Stomach (tissue), 8 donors: ENCODE measurements at regions not wholly inside any gene's neighbourhood (a gene's known extent, or its start where the extent isn't known, plus 50 kb on each side); places are given as distances from the start of the nearest gene placed in this dataset.

Experiments
- DNase-seq, 2 donors: peaks; one replicate each; pipeline versions ENCODE4 v3.0.0 to v3.0.0-alpha.2; 2013 to 2019
- H3K27ac ChIP-seq, 5 donors: fragments of 200-600 bp in 4 of 5; sonication (generic) in 4 of 5; one replicate each; pipeline ENCODE4 v1.5.1; 2013 to 2019; ENCODE audit warnings: mild to moderate bottlenecking in 1 of 5, moderate library complexity in 1 of 5
- H3K27me3 ChIP-seq, 3 donors: fragments of 200-600 bp; sonication (generic); one replicate each; pipeline ENCODE4 v1.5.1; 2017 to 2019; ENCODE audit warnings: mixed run types in 1 of 3
- H3K36me3 ChIP-seq, 4 donors: fragments of 200-600 bp; sonication (generic); 1 replicate in 3 of 4; 2 replicates in 1 of 4; pipeline ENCODE4 v1.5.1; 2016 to 2019
- H3K4me1 ChIP-seq, 4 donors: fragments of 200-600 bp; sonication (generic); one replicate each; pipeline ENCODE4 v1.5.1; 2016 to 2019
- H3K4me3 ChIP-seq, 4 donors: fragments of 200-600 bp; sonication (generic) in 3 of 4; one replicate each; pipeline ENCODE4 v1.5.1; 2016 to 2019; ENCODE audit warnings: mild to moderate bottlenecking in 1 of 4
- H3K9me3 ChIP-seq, 4 donors: fragments of 200-600 bp; sonication (generic); one replicate each; pipeline ENCODE4 v1.5.1; 2016 to 2019
- EP300 ChIP-seq: sonication (generic); formaldehyde crosslinking; IDR thresholded peaks from one replicate; pipeline ENCODE4 v1.6.1; 2017; ENCODE audit warnings: antibody characterized with exemption
- POLR2A ChIP-seq, 4 donors: fragments of 450-650 bp; IDR thresholded peaks; one replicate each; pipeline ENCODE4 v1.6.1; 2016; ENCODE audit warnings: antibody characterized with exemption in 4 of 4, control low read depth in 2 of 4, mild to moderate bottlenecking in 1 of 4, moderate library complexity in 1 of 4
- POLR2AphosphoS5 ChIP-seq, 3 donors: sonication (generic); formaldehyde crosslinking; IDR thresholded peaks; one replicate each; pipeline ENCODE4 v1.6.1; 2016; ENCODE audit warnings: antibody characterized with exemption in 3 of 3
- WGBS, 5 donors: extraction: QIAGEN DNeasy Blood & Tissue Kit in 3 of 5; methylation state at CpG; one replicate each; pipeline versions ENCODE4 v1.1.5 to v1.1.7; 2013 to 2018; 5-methylcytosine and 5-hydroxymethylcytosine counted together
- intact Hi-C: fragments of 100-400 bp; cut with DNase I; formaldehyde crosslinking; loops from one replicate; pipeline ENCODE4 v1.15.1; 2023; ENCODE audit warnings: low total_unique reads
- TF ChIP-seq, protein P1 (sequence below), 7 experiments: fragments of 450-650 bp in 4 of 7; fragments of 200-600 bp in 3 of 7; sonication (generic) in 3 of 7; IDR thresholded peaks; one replicate each; pipeline ENCODE4 v1.5.1; 2016 to 2019; ENCODE audit warnings: antibody characterized with exemption in 7 of 7, control low read depth in 2 of 7, mild to moderate bottlenecking in 1 of 7
- donor health status: healthy with polysubstance abuse.
- donor health status: Bipolar disorder and iron deficiency.
- donor health status: healthy.

DNA sequence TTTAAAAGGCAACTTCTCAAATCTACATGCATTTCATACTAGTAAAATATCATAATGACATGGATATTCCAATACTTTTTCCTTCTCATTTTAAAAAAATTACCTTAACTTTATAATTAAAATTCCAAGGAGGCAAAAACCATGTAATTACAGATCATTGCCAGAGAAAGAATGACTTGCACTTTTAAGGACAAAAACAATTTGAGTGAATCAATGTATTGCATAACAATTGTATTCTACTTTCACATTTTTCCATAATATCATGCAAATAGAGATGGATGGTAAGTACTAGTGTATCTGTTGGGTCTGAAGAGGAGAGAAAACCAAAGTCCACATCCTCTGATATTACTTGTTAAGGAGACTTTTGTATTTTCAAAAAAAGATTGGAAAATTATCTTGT lies 89.5 kb upstream of the NCK2 start:
- no peaks in the 10 kb centered on the region for H3K36me3 ChIP-seq
- H3K4me1 ChIP-seq, result peaks cover 0 to 19% (median 8%) of the 10 kb centered on the region in 4 donors
- TF ChIP-seq POLR2A (IDR thresholded peaks at IDR 0.05) (no peak), EP300 (no peak), POLR2AphosphoS5 (IDR thresholded peaks at IDR 0.05) (no peak)
- TF ChIP-seq, protein P1, sequence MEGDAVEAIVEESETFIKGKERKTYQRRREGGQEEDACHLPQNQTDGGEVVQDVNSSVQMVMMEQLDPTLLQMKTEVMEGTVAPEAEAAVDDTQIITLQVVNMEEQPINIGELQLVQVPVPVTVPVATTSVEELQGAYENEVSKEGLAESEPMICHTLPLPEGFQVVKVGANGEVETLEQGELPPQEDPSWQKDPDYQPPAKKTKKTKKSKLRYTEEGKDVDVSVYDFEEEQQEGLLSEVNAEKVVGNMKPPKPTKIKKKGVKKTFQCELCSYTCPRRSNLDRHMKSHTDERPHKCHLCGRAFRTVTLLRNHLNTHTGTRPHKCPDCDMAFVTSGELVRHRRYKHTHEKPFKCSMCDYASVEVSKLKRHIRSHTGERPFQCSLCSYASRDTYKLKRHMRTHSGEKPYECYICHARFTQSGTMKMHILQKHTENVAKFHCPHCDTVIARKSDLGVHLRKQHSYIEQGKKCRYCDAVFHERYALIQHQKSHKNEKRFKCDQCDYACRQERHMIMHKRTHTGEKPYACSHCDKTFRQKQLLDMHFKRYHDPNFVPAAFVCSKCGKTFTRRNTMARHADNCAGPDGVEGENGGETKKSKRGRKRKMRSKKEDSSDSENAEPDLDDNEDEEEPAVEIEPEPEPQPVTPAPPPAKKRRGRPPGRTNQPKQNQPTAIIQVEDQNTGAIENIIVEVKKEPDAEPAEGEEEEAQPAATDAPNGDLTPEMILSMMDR (IDR thresholded peaks at IDR 0.05), result no peak
- no peaks in the 10 kb centered on the region for H3K9me3 ChIP-seq
- H3K4me3 ChIP-seq, result no peak overlapping the region
- no peak for DNase-seq
- H3K27ac ChIP-seq, result no peak overlapping the region
- H3K27me3 ChIP-seq, result no peaks in the 10 kb centered on the region
- intact Hi-C loops, result no loop called here

DNA sequence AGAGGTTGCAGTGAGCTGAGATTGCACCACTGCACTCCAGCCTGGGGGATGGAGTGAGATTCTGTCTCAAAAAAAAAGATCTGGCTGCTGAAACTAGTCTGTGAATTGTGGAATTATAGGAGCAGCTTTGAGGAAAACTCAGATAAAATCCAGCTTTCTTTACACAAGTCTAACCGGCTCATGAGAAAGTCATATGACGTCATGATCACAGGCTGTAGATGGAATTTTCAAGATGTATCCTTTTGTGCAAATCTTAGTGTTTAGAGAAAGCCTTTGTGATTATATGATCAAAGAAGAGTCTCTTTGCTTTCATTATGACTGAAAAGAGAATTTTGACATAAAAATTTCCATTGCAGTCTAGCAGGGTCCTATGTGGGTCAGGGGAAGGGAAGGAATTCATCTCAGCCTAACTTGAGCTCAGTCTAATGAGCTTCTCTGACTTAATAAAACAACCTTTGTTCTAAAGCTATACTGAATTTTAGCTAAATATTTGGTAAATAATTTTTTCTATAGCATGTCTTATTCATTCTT lies 90.2 kb upstream of the NCK2 start:
- no peak for DNase-seq
- Histone ChIP-seq H3K27me3 (no peaks in the 10 kb centered on the region), H3K27ac (no peak overlapping the region), H3K4me3 (no peak overlapping the region), H3K4me1 (peaks cover 0 to 19% (median 9%) of the 10 kb centered on the region in 4 donors), H3K36me3 (no peaks in the 10 kb centered on the region), H3K9me3 (no peaks in the 10 kb centered on the region)
- WGBS, 5 donors, result 67 to 87% (median 78%) methylated on average over 2 of the region's 2 CpGs
- TF ChIP-seq POLR2AphosphoS5 (IDR thresholded peaks at IDR 0.05) (no peak), EP300 (no peak), POLR2A (IDR thresholded peaks at IDR 0.05) (no peak)
- TF ChIP-seq, protein P1 (IDR thresholded peaks at IDR 0.05), result no peak
- intact Hi-C loops, result no loop called here

DNA sequence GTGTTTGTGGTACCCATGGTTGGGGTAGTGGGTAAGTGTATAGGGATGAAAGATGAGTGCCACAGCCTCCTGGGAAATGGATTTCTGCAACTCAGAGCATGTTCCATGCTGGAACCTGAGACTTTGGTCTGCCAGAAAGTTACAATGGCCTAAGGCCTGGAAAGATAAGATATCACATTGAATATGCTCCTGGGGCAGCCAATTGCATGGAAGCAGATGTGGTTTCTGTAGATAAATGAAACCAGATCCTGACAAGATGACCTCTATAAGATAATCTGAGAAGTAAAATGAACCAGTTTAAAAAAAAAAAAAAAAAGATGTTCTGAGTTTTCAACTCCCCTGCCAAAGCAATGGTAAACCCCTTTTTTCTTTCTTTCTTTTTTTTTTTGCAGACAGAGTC lies 91.4 kb upstream of the NCK2 start:
- no peak overlapping the region for H3K4me3 ChIP-seq
- no peak for DNase-seq
- no peak overlapping the region for H3K27ac ChIP-seq
- no peaks in the 10 kb centered on the region for H3K9me3 ChIP-seq
- no peak for TF ChIP-seq EP300
- no peaks in the 10 kb centered on the region for H3K27me3 ChIP-seq
- H3K4me1 ChIP-seq, result peaks cover 0 to 19% (median 9%) of the 10 kb centered on the region in 4 donors
- no peaks in the 10 kb centered on the region for H3K36me3 ChIP-seq
- intact Hi-C loops, result no loop called here

DNA sequence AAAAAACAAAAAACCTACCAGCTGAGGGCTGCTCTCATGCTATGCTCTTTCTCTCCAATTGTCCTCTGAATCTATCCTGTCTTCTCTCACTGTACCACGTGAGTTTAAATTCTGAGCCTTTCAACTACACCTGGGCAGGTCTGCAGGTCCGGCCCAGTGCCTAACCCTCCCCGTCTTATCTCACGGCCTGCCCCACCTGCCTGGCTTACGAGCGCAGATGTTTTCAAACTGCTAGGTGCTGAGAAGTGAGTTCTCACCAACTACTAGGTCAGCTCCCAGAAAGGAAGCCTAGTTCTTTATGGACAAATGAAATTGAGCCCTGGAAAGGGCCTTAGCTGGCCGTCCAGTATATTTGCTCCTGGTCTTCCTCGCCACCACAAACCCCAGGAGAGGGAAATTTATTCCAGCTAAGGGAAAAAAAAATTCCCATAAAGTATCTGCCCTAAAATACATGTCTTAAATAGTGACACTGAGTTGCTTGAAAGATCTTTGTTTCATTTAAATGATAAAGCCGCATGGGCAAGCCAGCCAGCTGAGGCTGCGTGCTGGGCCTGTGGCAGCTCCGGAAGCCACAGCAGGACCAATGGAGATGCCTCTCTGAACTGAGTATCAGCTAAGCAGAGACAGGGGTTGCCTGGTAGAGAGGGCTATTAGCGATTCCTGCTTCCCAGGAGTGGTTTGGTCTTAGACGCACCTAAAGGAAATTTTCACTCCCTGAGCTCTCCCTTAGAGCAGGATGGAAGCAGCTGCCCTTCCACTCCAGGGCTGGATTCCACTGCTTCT lies 92.5 kb upstream of the NCK2 start:
- DNase-seq, result peak; percentile 45 to 61
- intact Hi-C loops, result no loop called here
- peaks cover 0 to 19% (median 9%) of the 10 kb centered on the region in 4 donors for H3K4me1 ChIP-seq
- no peaks in the 10 kb centered on the region for H3K9me3 ChIP-seq
- no peak overlapping the region for H3K27ac ChIP-seq
- no peaks in the 10 kb centered on the region for H3K27me3 ChIP-seq
- H3K4me3 ChIP-seq, result no peak overlapping the region
- no peaks in the 10 kb centered on the region for H3K36me3 ChIP-seq
- TF ChIP-seq EP300 (no peak), POLR2AphosphoS5 (IDR thresholded peaks at IDR 0.05) (peak in 1 of 3 donors; percentile 26), POLR2A (IDR thresholded peaks at IDR 0.05) (no peak)
- TF ChIP-seq, protein P1 (IDR thresholded peaks at IDR 0.05), result no peak
- 51 to 76% (median 70%) methylated on average over 13 of the region's 13 CpGs for WGBS, 5 donors

DNA sequence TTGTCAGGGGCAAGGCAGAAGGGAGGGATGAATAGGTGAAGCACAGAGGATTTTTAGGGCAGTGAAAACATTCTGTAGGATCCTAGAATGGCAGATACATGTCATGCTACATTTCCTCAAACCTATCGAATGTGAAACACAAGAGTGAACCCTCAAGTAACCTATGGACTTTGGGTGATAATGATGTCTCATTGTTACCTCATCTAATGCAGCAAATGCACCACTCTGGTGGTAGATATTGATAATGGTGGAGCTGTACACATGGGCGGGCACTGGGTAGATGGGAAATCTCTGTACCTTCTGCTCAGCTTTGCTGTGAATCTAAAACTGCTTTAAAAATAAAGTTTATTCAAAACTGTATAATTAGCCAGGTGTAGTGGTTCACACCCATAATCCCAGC lies 95.2 kb upstream of the NCK2 start:
- Histone ChIP-seq H3K4me1 (peaks cover 3 to 32% (median 19%) of the 10 kb centered on the region in 4 donors), H3K9me3 (no peaks in the 10 kb centered on the region), H3K4me3 (no peak overlapping the region), H3K36me3 (no peaks in the 10 kb centered on the region), H3K27me3 (no peaks in the 10 kb centered on the region), H3K27ac (no peak overlapping the region)
- 50 to 97% (median 85%) methylated on average over 2 of the region's 2 CpGs for WGBS, 5 donors
- no peak for DNase-seq
- TF ChIP-seq POLR2AphosphoS5 (IDR thresholded peaks at IDR 0.05), result no peak
- TF ChIP-seq POLR2A (IDR thresholded peaks at IDR 0.05), result no peak
- TF ChIP-seq, protein P1 (IDR thresholded peaks at IDR 0.05), result no peak
- intact Hi-C loops, result no loop called here
